Lung (tissue), 11 donors: ENCODE measurements at regions not wholly inside any gene's neighbourhood (a gene's known extent, or its start where the extent isn't known, plus 50 kb on each side); places are given as distances from the start of the nearest gene placed in this dataset.

Experiments used
- ATAC-seq: fragments of 200-7000 bp; cut with Tn5 transposase; one replicate; pipeline ENCODE4 v1.9.1; 2020; ENCODE audit warnings: moderate number of reproducible peaks; ENCODE audit not compliant: insufficient read depth, low FRiP score
- DNase-seq, 3 donors: peaks; one replicate each; pipeline ENCODE4 v3.0.0-alpha.2; 2013 to 2017
- H3K27ac ChIP-seq, 2 donors: one replicate each; pipeline ENCODE4 v1.5.1; 2013; ENCODE audit warnings: mild to moderate bottlenecking in 2 of 2, moderate library complexity in 2 of 2, control low read depth in 1 of 2, inconsistent platforms in 1 of 2, low read depth in 1 of 2, low read length in 1 of 2
- H3K27me3 ChIP-seq, 3 donors: one replicate each; pipeline ENCODE4 v1.5.1; 2013; ENCODE audit warnings: low read length in 2 of 3; ENCODE audit not compliant: control insufficient read depth in 3 of 3, insufficient read depth in 3 of 3
- H3K36me3 ChIP-seq, 4 donors: one replicate each; pipeline ENCODE4 v1.5.1; 2013; ENCODE audit warnings: low read length in 4 of 4, mild to moderate bottlenecking in 1 of 4, moderate library complexity in 1 of 4; ENCODE audit not compliant: control insufficient read depth in 4 of 4, insufficient read depth in 4 of 4
- H3K4me1 ChIP-seq, 5 donors: one replicate each; pipeline ENCODE4 v1.5.1; 2013; ENCODE audit warnings: low read length in 5 of 5, mild to moderate bottlenecking in 2 of 5, moderate library complexity in 1 of 5; ENCODE audit not compliant: control insufficient read depth in 5 of 5, insufficient read depth in 5 of 5
- H3K4me3 ChIP-seq: one replicate; pipeline ENCODE4 v1.5.1; 2013; ENCODE audit warnings: mild to moderate bottlenecking, control low read depth, moderate library complexity
- H3K9ac ChIP-seq, 2 donors: one replicate each; pipeline ENCODE4 v1.5.1; 2013; ENCODE audit warnings: low read length in 2 of 2, control low read depth in 1 of 2; ENCODE audit not compliant: insufficient read depth in 1 of 2
- H3K9me3 ChIP-seq, 4 donors: one replicate each; pipeline ENCODE4 v1.5.1; 2013; ENCODE audit warnings: low read length in 3 of 4, mild to moderate bottlenecking in 1 of 4, moderate library complexity in 1 of 4; ENCODE audit not compliant: control insufficient read depth in 4 of 4, insufficient read depth in 3 of 4
- WGBS, 2 donors: extraction: QIAGEN DNeasy Blood & Tissue Kit; methylation state at CpG; one replicate each; pipeline ENCODE4 v1.1.7; 2013; 5-methylcytosine and 5-hydroxymethylcytosine counted together
- TF ChIP-seq, protein P1 (sequence below): IDR thresholded peaks from 2 replicates; pipeline ENCODE4 v1.5.1; 2012; ENCODE audit warnings: mild to moderate bottlenecking; ENCODE audit errors: control extremely low read depth, extremely low read depth
- donor health status: control.
- donor health status: control.
- donor health status: Bipolar disorder and iron deficiency.
- donor health status: healthy.
- donor health status: DM: yes; HTN: yes; CAD: no.

DNA sequence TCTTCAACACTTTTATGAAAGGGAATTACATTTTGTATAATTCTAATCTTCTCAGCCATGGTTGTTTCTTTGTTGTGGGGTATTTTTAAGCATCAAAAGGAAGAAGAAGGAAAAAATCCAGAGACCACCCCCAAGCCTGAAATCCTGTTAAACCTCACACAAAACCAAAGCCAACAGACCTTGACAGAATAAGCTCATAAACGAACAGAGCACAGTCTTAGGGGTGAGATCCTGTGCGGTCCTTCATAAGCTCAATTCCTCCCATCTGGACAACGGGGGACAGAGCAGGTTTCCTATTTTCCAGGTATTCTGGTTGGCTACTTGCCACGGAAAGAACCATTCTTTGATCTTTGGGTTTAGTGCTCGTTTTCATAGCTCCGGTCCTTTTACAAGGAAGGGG lies 151.3 kb upstream of the SULF2 start:
- Histone ChIP-seq H3K9me3 (peaks cover 0 to 2% (median 0%) of the 10 kb centered on the region in 4 donors), H3K27me3 (peaks cover 0 to 8% (median 6%) of the 10 kb centered on the region in 3 donors), H3K9ac (no peak overlapping the region), H3K4me1 (no peaks in the 10 kb centered on the region), H3K27ac (no peak overlapping the region), H3K4me3 (no peak overlapping the region), H3K36me3 (no peaks in the 10 kb centered on the region)
- no peak for DNase-seq
- ATAC-seq: no peak
- TF ChIP-seq, protein P1, sequence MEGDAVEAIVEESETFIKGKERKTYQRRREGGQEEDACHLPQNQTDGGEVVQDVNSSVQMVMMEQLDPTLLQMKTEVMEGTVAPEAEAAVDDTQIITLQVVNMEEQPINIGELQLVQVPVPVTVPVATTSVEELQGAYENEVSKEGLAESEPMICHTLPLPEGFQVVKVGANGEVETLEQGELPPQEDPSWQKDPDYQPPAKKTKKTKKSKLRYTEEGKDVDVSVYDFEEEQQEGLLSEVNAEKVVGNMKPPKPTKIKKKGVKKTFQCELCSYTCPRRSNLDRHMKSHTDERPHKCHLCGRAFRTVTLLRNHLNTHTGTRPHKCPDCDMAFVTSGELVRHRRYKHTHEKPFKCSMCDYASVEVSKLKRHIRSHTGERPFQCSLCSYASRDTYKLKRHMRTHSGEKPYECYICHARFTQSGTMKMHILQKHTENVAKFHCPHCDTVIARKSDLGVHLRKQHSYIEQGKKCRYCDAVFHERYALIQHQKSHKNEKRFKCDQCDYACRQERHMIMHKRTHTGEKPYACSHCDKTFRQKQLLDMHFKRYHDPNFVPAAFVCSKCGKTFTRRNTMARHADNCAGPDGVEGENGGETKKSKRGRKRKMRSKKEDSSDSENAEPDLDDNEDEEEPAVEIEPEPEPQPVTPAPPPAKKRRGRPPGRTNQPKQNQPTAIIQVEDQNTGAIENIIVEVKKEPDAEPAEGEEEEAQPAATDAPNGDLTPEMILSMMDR: no peak
- 73 to 81% methylated on average over 6 of the region's 6 CpGs for WGBS, 2 donors

DNA sequence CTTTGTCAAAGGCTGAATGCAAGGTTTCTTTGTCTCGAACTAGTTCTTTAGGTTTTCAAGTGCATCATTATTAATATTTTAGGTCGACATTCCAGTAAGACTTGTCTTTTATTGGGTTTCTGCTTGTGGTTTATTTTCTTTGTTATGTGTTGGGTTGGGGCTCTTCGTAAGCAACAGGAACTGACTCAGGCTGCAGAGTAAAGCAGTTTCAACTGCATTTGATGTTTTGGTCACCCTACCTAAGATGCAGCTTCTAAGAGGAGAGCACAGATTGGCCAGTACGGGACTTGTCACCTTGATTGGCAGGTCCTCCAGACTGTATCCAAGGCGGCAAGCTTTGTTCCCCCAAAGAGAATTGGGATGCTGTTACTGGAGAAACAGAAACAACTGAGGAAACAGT lies 149.5 kb upstream of the SULF2 start:
- H3K9ac ChIP-seq: no peak overlapping the region

DNA sequence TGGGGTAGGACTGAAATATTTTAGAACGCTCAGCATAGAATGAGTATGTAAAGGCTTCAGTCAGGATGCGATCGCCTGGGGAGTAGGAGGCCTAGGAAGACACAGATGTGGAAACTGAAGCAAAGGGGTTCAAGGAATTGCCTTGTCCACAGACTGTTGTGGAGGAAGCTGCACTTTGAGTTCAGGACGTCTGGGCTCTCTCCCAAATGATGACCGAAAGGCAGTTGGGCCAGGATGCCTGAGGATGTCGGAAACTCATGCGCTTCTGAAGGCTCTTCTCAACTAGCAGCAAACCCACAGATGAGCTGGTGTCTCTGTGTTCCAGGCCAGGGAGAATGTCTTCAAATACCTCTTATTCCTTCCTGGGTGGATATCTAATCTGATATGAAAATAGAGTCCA lies 146.2 kb upstream of the SULF2 start:
- no peak overlapping the region for H3K4me3 ChIP-seq
- WGBS, 2 donors: 93 to 98% methylated on average over 7 of the region's 7 CpGs
- H3K9me3 ChIP-seq: peaks cover 0 to 3% (median 0%) of the 10 kb centered on the region in 4 donors
- TF ChIP-seq, protein P1: no peak
- H3K27ac ChIP-seq: no peak overlapping the region
- H3K36me3 ChIP-seq: no peaks in the 10 kb centered on the region
- no peak overlapping the region for H3K9ac ChIP-seq
- ATAC-seq (no peak), DNase-seq (no peak)
- peaks cover 0 to 4% (median 4%) of the 10 kb centered on the region in 3 donors for H3K27me3 ChIP-seq
- H3K4me1 ChIP-seq: no peaks in the 10 kb centered on the region

More for the DNA sequence above, 149.5 kb upstream of the SULF2 start:
- no peak overlapping the region for H3K4me3 ChIP-seq
- ATAC-seq: no peak
- H3K27ac ChIP-seq: no peak overlapping the region
- TF ChIP-seq, protein P1: no peak
- H3K4me1 ChIP-seq: no peaks in the 10 kb centered on the region
- DNase-seq: no peak
- H3K36me3 ChIP-seq: no peaks in the 10 kb centered on the region
- peaks cover 0 to 8% (median 6%) of the 10 kb centered on the region in 3 donors for H3K27me3 ChIP-seq
- peaks cover 0 to 5% (median 0%) of the 10 kb centered on the region in 4 donors for H3K9me3 ChIP-seq
- WGBS, 2 donors: 81 to 82% methylated on average over 5 of the region's 5 CpGs

DNA sequence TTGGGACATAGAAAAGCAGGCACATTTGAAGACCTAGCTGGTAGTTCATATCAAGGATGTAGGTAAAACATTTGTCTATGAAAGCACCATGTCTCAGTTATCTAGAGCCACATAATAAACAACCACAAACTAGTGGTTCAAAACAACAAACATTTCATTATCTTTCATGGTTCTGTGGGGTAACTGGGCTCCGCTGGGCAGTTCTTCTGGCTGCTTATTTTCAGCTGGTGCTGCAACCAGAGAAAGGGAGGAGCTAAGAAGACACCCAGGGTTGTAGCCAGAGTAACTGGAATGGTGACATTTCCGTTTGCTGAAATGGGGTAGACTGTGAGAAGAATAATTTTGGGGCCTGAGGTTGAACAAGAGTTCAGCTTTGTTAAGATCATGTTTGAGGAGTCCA lies 145.7 kb upstream of the SULF2 start:
- no peaks in the 10 kb centered on the region for H3K36me3 ChIP-seq
- no peak overlapping the region for H3K27ac ChIP-seq
- H3K9me3 ChIP-seq: peaks cover 0 to 3% (median 0%) of the 10 kb centered on the region in 4 donors
- peaks cover 0 to 4% (median under 1%) of the 10 kb centered on the region in 3 donors for H3K27me3 ChIP-seq
- H3K4me1 ChIP-seq: no peaks in the 10 kb centered on the region
- H3K9ac ChIP-seq: no peak overlapping the region
- ATAC-seq: no peak
- DNase-seq: no peak
- no peak overlapping the region for H3K4me3 ChIP-seq
- 90 to 95% methylated on average over 2 of the region's 2 CpGs for WGBS, 2 donors
- TF ChIP-seq, protein P1: no peak
